ENCODE measurements at regions not wholly inside any gene's neighbourhood (a gene's known extent, or its start where the extent isn't known, plus 50 kb on each side); places are given as distances from the start of the nearest gene placed in this dataset.

DNA sequence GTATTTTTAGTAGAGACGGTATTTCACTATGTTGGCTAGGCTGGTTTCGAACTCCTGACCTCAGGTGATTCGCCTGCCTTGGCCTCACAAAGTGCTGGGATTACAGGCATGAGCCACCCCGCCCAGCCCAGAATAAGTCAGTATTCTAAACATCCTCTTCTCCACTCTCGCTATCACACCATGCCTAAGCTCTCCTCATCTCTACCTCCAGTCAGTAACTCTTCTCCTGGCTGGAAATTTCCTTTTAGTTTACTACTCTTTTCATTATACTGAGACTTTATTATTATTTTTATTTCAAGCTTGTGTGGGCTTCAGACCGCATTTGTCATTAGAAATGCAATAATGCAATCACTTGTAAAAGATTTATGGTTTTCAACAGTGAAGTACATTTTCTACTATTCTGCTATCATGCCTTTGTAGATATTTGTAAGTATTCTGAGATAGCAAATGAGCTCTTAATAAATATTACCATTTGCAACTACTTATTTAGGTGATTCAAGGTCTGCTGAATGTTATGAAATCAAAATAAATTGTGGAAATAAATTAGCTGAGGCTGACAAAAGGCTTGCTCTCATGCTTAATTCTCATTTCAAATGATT is 617.3 kb upstream of the GOT2 start:
- TF ChIP-seq POLR2A (IDR thresholded peaks at IDR 0.05; ENCODE audit: low read length) (no peak), GATA1 (IDR thresholded peaks at IDR 0.05; ENCODE audit: low read depth, low read length) (no peak)
